C4-2B (cell line): ENCODE measurements at regions not wholly inside any gene's neighbourhood (a gene's known extent, or its start where the extent isn't known, plus 50 kb on each side); places are given as distances from the start of the nearest gene placed in this dataset.
A peak's percentile ranks its signal among the peaks of the same experiment; 100 is the strongest.

Experiments
- H3K27ac ChIP-seq: fragments of 450-650 bp; 2 replicates; pipeline ENCODE4 v1.5.1; 2017
- CTCF ChIP-seq: fragments of 450-650 bp; conservative IDR thresholded peaks from 2 replicates; pipeline ENCODE4 v1.5.1; 2017; ENCODE audit warnings: mild to moderate bottlenecking
- ZFX ChIP-seq: fragments of 450-650 bp; IDR thresholded peaks from 2 replicates; pipeline ENCODE4 v1.6.1; 2017

GRCh38 chr4:73929278-73929677 lies 52.5 kb downstream of the PF4 start:
- no peak overlapping the region for H3K27ac ChIP-seq
- no peak for TF ChIP-seq CTCF

DNA sequence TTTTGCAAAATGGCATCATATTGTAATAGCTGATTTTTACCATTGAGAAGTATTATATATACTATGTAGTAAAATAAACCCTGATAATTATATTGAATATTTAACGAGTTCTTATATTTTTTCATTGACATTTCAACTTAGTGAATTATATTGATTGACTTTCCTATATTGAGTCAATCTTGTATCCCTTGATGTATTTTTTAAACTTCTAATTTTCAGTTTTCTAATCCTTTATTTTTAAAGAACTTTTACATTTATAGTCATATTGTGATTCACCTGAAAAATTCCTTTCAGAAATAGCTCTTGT lies 54.4 kb downstream of the CXCL1 start:
- H3K27ac ChIP-seq: no peak overlapping the region
- TF ChIP-seq ZFX (no peak), CTCF (peak; percentile 23)

DNA sequence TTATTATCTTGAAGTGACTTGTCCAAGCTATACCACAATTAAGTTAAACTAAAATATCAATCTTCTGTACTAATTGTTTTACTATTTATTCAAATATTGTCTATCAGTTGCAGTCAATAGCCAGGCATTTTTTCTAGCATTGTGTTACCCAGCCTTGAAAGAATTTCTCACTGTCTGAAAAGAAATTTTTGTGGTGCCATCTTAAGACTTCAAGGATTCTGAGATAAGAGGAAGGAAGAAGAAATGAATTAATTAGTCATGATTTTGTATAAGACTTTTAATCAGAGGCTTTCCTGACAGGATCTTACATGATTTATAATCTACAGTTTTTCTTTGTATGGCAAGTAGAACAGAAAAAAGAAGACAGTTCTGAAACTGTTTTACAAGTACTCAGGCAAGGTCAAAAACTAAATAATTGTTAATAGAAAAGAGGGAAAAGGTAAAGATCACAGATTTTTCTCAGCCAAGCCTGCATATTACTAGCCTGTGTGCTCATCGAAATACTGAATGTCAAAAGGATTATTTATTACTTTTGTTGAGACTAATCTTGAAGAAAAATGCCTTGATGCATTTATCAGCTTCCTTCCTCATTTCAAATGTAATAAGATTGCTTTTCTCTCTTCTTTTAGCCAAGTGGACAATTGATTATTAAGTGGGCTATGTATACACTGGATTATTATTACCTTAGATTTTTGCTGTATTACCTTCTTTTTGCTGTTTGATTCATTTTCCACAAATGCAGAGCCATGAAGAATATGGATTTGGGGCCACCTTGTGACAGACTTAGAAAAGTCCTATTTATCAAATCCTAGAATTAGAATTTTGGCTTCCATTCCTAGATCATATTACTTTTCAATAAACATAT lies 53.8 kb downstream of the CXCL1 start:
- no peak overlapping the region for H3K27ac ChIP-seq
- TF ChIP-seq ZFX: no peak
- TF ChIP-seq CTCF: peak; percentile 51

DNA sequence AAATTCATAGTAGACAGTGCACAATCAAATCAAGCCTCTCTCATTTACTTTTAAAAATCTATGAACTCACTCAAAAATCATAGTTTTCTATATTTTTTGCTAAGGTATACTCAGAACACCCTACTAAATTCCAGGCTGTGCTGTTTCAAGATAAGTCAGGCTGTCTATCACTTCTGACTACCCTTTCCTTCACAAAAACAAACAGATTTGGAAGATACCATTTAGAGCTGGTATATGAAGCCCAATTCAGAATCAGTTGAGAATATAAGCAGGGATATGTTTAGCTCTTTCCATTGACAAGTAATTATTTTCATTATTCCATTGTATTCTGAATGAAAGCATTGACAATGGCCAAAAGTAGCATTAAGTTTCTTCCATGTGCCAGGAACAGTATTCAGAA lies 53.1 kb downstream of the CXCL1 start:
- TF ChIP-seq ZFX: no peak
- TF ChIP-seq CTCF: no peak
- H3K27ac ChIP-seq: no peak overlapping the region
